DMS114 treated with DMSO at 0.1 percent for 48 hours (cell line): ENCODE measurements at regions not wholly inside any gene's neighbourhood (a gene's known extent, or its start where the extent isn't known, plus 50 kb on each side); places are given as distances from the start of the nearest gene placed in this dataset.

ENCODE experiments used
- DNase-seq: peaks from one replicate; lab custom pipeline; 2025; ENCODE audit not compliant: unreplicated experiment; lab: John Stamatoyannopoulos, UW

DNA sequence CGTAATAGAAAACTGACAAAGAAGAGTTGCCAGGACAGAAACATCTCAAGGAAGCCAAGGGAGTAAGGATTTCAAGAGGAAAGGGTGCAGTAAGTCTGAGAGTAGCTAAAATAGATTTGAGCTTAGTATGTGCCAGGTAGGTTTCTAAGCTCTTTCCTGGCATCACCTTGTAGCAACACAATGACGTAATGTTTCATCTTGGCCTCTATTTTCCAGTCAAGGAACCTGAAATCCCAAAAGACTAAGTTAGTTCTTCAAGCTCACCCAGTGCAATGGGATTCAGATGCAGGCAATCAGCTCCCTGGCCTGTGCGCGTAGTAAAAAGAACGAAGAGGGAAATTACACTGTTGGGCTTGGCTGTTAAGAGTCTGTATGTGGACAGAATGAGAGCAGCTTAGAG lies 586.5 kb upstream of the TENM3 start:
- DNase-seq: no peak

- no peak for DNase-seq
These were observed 584.0 kb upstream of the TENM3 start for GRCh38 chr4:181659202-181659601.

DNA sequence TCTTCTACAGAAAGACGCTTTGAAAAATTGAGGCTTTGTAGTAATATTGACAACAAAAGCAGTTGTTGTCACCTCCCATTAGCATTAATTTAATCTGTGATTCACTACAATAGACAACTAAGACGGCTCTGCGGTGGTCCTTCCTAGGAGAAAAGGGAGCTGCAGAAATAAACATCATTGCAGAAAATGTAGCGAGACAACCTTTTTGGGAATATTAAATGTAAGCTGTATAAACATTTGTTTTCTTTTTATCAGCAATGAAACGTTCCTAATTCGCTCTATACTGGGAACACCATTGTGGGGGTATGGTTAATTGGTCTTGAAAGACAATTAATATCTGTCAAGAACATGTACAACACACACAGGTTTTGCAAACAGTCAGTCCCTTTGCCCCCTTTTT lies 583.3 kb upstream of the TENM3 start:
- DNase-seq: no peak

DNA sequence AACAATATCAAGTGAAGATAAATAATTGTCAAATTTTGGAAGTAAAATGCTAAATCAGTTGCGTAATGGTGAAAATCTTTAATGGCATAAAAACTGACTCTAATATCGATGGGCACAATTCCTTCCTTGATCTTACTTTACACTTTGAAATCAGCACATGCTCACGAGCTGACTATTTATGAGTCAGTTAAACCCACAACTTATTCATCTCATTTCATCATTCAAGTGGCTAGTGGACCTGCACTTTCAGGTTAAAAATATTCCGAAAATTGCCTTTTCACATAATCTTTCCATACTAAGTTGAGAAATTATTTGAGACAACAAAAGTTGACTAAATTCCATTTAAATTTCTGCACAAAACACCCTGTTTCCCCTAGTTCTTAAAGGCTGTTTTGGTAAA lies 582.1 kb upstream of the TENM3 start:
- DNase-seq: no peak

- no peak for DNase-seq
These were observed 581.3 kb upstream of the TENM3 start for GRCh38 chr4:181661923-181662322.

DNA sequence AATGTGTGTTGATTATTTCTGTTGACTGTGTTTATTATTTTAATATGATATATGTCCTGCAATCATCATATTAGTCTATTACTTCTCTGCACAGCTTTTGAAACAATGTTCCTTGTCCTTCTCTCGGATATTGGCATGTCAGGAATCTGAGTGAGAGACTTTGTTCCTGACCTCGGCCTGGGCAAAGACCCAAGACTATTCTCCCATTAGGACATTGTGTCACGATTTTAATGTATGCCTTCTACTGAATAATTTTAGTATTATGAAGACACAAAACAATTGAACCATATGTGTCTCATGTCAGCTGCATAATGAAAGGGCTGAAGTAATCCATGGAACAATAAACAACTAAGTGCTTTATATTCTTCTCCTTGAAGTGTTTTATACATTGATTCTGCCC lies 580.8 kb upstream of the TENM3 start:
- DNase-seq: no peak

GRCh38 chr4:181670506-181670905 lies 572.7 kb upstream of the TENM3 start:
- no peak for DNase-seq

DNA sequence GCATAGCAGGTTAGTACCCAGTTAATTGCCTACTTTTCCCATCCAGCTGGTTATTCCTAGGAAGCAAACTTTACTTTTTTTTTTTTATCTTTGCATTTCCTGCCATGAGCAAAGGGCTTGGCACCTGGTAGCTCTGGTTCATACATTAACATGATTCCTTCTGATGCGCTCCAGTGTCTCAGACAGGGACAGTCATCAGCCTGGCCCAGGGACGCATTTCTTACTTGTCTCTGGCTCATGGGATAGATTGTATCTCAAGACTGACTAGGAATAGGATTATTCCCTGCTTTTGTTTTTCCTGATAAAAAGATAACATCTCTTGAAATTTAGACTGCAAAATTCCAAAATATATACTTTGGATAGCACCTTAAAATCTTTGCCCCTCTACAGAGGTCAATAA lies 571.5 kb upstream of the TENM3 start:
- DNase-seq: no peak

- no peak for DNase-seq
These were observed 570.5 kb upstream of the TENM3 start for GRCh38 chr4:181672751-181673150.

- DNase-seq: no peak
These were observed 568.8 kb upstream of the TENM3 start for GRCh38 chr4:181674315-181674875.

DNA sequence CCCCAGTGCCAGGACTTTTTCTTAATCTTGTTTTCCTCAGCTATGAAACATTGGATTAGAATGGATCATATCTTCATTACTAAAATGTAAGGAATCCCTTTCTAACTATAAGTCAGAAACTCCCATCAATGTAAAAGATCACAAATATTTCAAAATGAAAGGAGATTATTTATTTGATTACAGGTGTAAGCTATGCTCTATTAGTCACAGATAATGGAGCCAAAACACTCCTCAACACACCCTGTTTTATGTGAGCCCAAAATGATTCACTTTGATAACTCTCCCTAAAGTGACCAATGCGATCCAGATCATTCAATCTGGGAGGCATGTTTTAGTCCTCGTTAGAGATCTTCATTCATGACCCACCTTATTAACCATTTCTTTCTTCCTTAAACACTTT lies 566.7 kb upstream of the TENM3 start:
- no peak for DNase-seq

DNA sequence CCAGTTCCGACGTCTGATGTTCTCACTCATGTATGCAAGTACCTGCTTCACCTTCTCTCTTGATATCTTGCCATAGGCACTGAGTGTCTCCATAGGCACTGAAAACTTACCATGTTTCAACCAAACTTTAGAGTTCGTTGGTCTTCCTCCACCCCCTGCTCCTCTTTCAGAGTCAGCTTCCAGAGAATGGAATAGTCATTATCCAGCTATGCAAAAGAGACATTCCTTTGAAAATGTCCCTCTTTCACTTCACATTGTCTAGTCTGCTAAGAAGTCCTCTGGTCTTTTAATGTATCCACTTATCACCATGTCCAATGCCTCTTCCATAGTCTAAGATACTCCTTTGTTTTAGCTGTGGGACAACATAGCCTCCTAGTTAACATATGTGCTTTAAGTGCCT lies 566.0 kb upstream of the TENM3 start:
- no peak for DNase-seq

- DNase-seq: no peak
These were observed 565.6 kb upstream of the TENM3 start for GRCh38 chr4:181677621-181678020.

DNA sequence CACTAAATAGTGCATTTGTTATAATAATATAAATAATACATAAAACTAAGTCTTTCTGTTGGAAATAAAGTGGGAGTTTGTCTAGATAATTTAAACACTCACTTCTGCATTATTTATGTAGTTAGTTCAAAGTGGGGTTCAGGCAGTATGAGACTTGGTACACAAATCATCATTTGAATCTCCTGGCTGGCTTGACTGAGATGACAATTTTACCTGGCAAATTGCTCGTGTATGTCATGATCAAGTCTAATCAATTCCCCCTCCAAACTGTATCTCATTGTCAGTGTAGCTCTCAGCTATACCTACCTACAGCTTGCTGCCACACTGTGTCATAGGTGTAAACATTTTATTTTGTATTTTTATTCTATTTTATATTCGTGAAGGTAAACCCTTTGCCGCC lies 563.4 kb upstream of the TENM3 start:
- no peak for DNase-seq

- DNase-seq: no peak
These were observed 560.7 kb upstream of the TENM3 start for GRCh38 chr4:181682367-181683047.

DNA sequence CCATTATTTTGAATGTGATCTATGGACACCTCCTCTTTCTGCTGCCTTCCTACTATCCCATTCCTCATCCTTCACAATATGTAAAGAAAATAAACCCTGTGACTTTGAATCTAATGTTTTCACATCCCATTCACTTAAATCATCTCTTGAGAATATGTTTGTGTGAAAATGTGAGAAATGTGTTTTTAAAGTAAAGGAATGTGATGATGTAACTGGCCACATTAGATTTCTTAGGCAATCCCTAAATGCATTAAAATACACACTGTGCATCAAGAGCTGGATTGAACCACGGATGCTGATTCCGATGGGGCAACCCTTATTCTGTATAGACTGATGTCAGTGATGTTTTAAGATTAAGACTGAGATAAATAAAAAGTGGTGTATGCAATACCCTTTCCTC lies 558.9 kb upstream of the TENM3 start:
- DNase-seq: no peak

DNA sequence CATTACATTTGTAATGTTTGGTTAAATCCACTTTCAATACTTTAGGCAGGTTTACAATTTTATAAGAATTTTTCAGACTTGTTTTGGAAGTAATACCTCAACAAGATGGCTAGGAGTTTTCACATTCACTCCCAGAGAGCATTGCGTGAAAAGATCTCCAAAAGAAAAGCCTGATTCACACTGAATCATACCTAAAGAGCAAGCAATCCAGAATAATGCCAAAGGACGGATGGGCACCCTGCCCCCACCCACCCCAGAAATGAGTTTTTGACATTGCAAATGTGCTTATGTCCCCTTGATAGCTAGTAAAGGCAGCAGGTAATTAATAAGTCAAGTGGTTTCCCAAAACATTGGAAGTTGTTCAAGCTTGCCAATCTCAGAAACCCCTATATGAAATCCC lies 557.7 kb upstream of the TENM3 start:
- DNase-seq: no peak

DNA sequence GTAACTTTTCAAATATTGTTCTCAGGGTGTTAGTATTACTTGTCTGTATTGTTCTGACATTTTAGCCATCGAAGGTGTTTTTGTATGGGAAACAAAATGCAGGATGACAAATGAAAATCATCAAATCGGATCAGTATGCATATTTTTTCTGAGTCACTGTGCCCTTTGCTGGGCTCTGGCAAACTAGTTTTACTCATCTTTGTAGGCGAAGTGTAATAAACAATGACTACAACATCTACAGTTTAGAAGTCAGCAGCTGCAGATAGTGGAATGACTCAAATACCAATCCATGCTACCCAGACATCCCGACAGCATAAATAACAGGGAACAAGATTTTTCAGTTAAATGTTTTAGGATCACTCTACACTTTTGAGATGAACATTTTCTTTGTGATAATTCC lies 557.3 kb upstream of the TENM3 start:
- DNase-seq: no peak

DNA sequence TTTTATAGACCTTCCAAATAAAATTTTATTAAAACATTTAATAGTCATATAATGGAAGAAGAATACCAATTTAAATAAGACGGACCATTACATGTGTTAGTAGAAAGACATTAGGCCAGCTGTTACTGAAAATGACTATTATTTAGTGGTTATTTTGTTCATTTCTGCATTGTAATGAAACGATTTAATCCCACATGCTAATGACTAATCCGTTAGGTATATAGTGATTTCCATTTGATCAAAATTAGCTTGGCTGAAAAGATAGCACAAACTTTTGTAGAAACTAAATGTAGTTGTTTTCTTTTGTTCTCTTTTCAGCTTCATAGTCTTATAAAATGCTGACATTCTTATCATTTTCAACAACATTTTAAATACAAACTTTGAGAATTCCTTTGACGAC lies 556.1 kb upstream of the TENM3 start:
- no peak for DNase-seq

- DNase-seq: no peak
These were observed 554.8 kb upstream of the TENM3 start for GRCh38 chr4:181688432-181688831.

- no peak for DNase-seq
These were observed 554.3 kb upstream of the TENM3 start for GRCh38 chr4:181688872-181689271.

- DNase-seq: no peak
These were observed 552.7 kb upstream of the TENM3 start for GRCh38 chr4:181690498-181690897.

DNA sequence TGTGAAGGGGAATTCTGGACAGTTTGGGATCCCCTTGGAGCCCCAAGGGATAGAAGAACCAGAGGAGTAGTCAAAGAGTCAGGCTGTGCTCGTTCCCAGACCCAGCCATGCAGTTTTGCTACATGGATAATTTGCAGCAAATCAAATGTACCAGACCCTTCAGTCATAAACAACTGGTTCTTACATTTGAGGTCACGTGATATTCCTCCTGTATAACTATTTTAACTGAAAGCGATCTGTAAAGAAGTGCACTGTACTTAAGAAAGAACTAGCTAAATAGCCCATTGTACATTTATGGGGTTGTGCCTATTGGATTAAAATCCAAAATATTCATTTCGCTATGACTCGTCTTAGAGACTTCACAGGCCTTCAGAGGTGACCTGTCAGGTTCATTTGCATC lies 550.2 kb upstream of the TENM3 start:
- no peak for DNase-seq
